B cell (primary cell): ENCODE measurements at regions not wholly inside any gene's neighbourhood (a gene's known extent, or its start where the extent isn't known, plus 50 kb on each side); places are given as distances from the start of the nearest gene placed in this dataset.

Source experiments
- ATAC-seq: fragments of 200-7000 bp; cut with Tn5 transposase; one replicate; pipeline ENCODE4 v1.10.0; 2021; ENCODE audit warnings: low read depth, mild to moderate bottlenecking, moderate number of reproducible peaks, moderate library complexity
- CTCF ChIA-PET: fragments of 350-600 bp; sonication (Branson Sonifier 250); formaldehyde crosslinking; loops from one replicate; lab custom pipeline; 2021; ENCODE audit warnings: antibody characterized with exemption, inconsistent platforms; lab: Charles Lee
- POLR2A ChIA-PET: fragments of 350-600 bp; sonication (Branson Sonifier 250); formaldehyde crosslinking; loops from one replicate; lab custom pipeline; 2021; ENCODE audit warnings: antibody characterized with exemption; lab: Charles Lee
- DNase-seq: peaks from one replicate; pipeline ENCODE4 v3.0.0; 2013
- H2AFZ ChIP-seq: 2 replicates; pipeline ENCODE4 v1.6.1; 2012; ENCODE audit warnings: mild to moderate bottlenecking, low read depth, low read length; ENCODE audit not compliant: insufficient read depth, poor library complexity, severe bottlenecking
- H3K27ac ChIP-seq, 2 donors: 1 replicate in 1 of 2; 2 replicates in 1 of 2; pipeline ENCODE4 v1.5.1; 2012 to 2013; ENCODE audit warnings: low read length in 2 of 2, mild to moderate bottlenecking in 2 of 2, moderate library complexity in 1 of 2
- H3K27me3 ChIP-seq, 4 experiments: fragments of 200-600 bp in 1 of 4; sonication (generic) in 1 of 4; replicated peaks in 1 of 4; 1 replicate in 2 of 4; 2 replicates in 2 of 4; pipeline versions ENCODE4 v1.6.1 to v1.7.0; 2013 to 2016; ENCODE audit warnings: low read length in 3 of 4, mild to moderate bottlenecking in 2 of 4, mixed read lengths in 1 of 4, moderate library complexity in 1 of 4; ENCODE audit not compliant: insufficient read depth in 4 of 4, control insufficient read depth in 3 of 4; ENCODE audit errors: control extremely low read depth in 1 of 4
- H3K36me3 ChIP-seq, 2 experiments: replicated peaks in 1 of 2; 1 replicate in 1 of 2; 2 replicates in 1 of 2; pipeline versions ENCODE4 v1.6.1 to v1.7.1; 2013; ENCODE audit warnings: low read length in 1 of 2; ENCODE audit not compliant: insufficient read depth in 2 of 2, control insufficient read depth in 1 of 2; ENCODE audit errors: control extremely low read depth in 1 of 2, extremely low read depth in 1 of 2
- H3K4me1 ChIP-seq, 2 donors: fragments of 200-600 bp in 1 of 2; sonication (generic) in 1 of 2; 1 replicate in 1 of 2; 2 replicates in 1 of 2; pipeline versions ENCODE4 v1.5.1 to v1.6.1; 2013 to 2017; ENCODE audit warnings: low read length in 2 of 2; ENCODE audit not compliant: control insufficient read depth in 2 of 2, insufficient read depth in 2 of 2
- H3K4me2 ChIP-seq: replicated peaks from 2 replicates; pipeline ENCODE3; 2012; ENCODE audit warnings: mild to moderate bottlenecking, low read depth, low read length; ENCODE audit not compliant: poor library complexity, severe bottlenecking
- H3K4me3 ChIP-seq, 5 experiments: fragments of 200-600 bp in 1 of 5; sonication (generic) in 1 of 5; 1 replicate in 3 of 5; 2 replicates in 2 of 5; pipeline versions ENCODE4 v1.5.1 to v1.7.0; 2011 to 2016; ENCODE audit warnings: low read length in 4 of 5, mild to moderate bottlenecking in 4 of 5, low read depth in 2 of 5, control low read depth in 1 of 5, moderate library complexity in 1 of 5; ENCODE audit not compliant: insufficient read depth in 1 of 5; ENCODE audit errors: control extremely low read depth in 1 of 5, extremely low read depth in 1 of 5
- H3K79me2 ChIP-seq: fragments of 200-600 bp; sonication (generic); one replicate; pipeline ENCODE4 v1.6.0; 2016; ENCODE audit warnings: low read length; ENCODE audit not compliant: control insufficient read depth, insufficient read depth
- H3K9ac ChIP-seq: fragments of 200-600 bp; sonication (generic); 2 replicates; pipeline ENCODE4 v1.6.1; 2017; ENCODE audit warnings: mild to moderate bottlenecking, low read length, moderate library complexity
- H3K9me3 ChIP-seq, 3 donors: one replicate each; pipeline versions ENCODE4 v1.6.1 to v1.7.1; 2013; ENCODE audit warnings: low read length in 2 of 3; ENCODE audit not compliant: control insufficient read depth in 2 of 3, insufficient read depth in 1 of 3; ENCODE audit errors: control extremely low read depth in 1 of 3
- H4K20me1 ChIP-seq: 2 replicates; pipeline ENCODE4 v1.6.0; 2012; ENCODE audit warnings: mild to moderate bottlenecking, low read length; ENCODE audit not compliant: insufficient read depth, control insufficient read depth, poor library complexity, severe bottlenecking
- H3K27ac Mint-ChIP-seq: one replicate; pipeline ENCODE4 v1.8.0; 2021; ENCODE audit warnings: mixed read lengths
- H3K27me3 Mint-ChIP-seq: one replicate; pipeline ENCODE4 v1.8.0; 2021; ENCODE audit warnings: mixed read lengths
- H3K4me1 Mint-ChIP-seq: one replicate; pipeline ENCODE4 v1.8.0; 2021; ENCODE audit warnings: mixed read lengths
- H3K4me3 Mint-ChIP-seq: one replicate; pipeline ENCODE4 v1.8.0; 2021; ENCODE audit warnings: mixed read lengths
- H3K9me3 Mint-ChIP-seq: one replicate; pipeline ENCODE4 v1.8.0; 2022; ENCODE audit warnings: mixed read lengths; ENCODE audit not compliant: insufficient read depth
- EZH2 ChIP-seq: IDR thresholded peaks from 2 replicates; pipeline ENCODE4 v1.6.1; 2012; ENCODE audit warnings: borderline replicate concordance, low read depth, mild to moderate bottlenecking, moderate library complexity, low read length; ENCODE audit not compliant: insufficient read depth, poor library complexity, severe bottlenecking
- WGBS: methylation state at CpG from one replicate; pipeline ENCODE4 v1.1.5; 2013; ENCODE audit warnings: missing lambda C conversion rate; ENCODE audit not compliant: insufficient coverage; 5-methylcytosine and 5-hydroxymethylcytosine counted together
- intact Hi-C: fragments of 100-400 bp; cut with micrococcal nuclease; formaldehyde crosslinking; loops from one replicate; pipeline ENCODE4 v1.10.0; 2022
- TF ChIP-seq, protein P1 (sequence below): fragments of 200-600 bp; IDR thresholded peaks from one replicate; pipeline ENCODE4 v1.8.0; 2022; ENCODE audit warnings: antibody characterized with exemption, mild to moderate bottlenecking

DNA sequence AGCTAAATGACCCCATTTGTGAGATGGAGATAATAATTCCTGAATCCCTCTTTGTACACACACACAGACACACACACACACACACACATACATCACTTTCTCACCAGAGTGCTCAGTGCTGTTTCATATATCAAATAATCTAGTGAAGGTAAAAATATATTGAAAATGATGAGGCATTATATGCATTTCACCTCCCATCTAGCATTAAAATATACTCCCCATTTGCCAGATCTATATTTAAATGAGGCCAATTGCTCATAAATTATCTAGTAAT is 490.7 kb upstream of the FLRT2 start:
- intact Hi-C loops: no loop called here
- Histone ChIP-seq H4K20me1 (no peaks in the 10 kb centered on the region), H3K9me3 (peaks cover 0 to 3% (median 2%) of the 10 kb centered on the region in 3 donors), H3K27me3 (no peaks in the 10 kb centered on the region), H3K9ac (no peak overlapping the region), H2AFZ (no peak overlapping the region), H3K4me1 (no peaks in the 10 kb centered on the region), H3K4me2 (no peak overlapping the region), H3K79me2 (no peaks in the 10 kb centered on the region), H3K4me3 (no peak overlapping the region), H3K27ac (no peak overlapping the region), H3K36me3 (no peaks in the 10 kb centered on the region)
- H3K4me1 Mint-ChIP-seq: no peaks in the 10 kb centered on the region
- H3K9me3 Mint-ChIP-seq: peaks cover 6% of the 10 kb centered on the region
- ATAC-seq (no peak), DNase-seq (no peak)
- H3K27me3 Mint-ChIP-seq: no peaks in the 10 kb centered on the region
- ChIA-PET CTCF (no interaction called here), POLR2A (no interaction called here)
- no peak overlapping the region for H3K27ac Mint-ChIP-seq
- H3K4me3 Mint-ChIP-seq: no peak overlapping the region
- TF ChIP-seq EZH2: no peak
- TF ChIP-seq, protein P1, sequence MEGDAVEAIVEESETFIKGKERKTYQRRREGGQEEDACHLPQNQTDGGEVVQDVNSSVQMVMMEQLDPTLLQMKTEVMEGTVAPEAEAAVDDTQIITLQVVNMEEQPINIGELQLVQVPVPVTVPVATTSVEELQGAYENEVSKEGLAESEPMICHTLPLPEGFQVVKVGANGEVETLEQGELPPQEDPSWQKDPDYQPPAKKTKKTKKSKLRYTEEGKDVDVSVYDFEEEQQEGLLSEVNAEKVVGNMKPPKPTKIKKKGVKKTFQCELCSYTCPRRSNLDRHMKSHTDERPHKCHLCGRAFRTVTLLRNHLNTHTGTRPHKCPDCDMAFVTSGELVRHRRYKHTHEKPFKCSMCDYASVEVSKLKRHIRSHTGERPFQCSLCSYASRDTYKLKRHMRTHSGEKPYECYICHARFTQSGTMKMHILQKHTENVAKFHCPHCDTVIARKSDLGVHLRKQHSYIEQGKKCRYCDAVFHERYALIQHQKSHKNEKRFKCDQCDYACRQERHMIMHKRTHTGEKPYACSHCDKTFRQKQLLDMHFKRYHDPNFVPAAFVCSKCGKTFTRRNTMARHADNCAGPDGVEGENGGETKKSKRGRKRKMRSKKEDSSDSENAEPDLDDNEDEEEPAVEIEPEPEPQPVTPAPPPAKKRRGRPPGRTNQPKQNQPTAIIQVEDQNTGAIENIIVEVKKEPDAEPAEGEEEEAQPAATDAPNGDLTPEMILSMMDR: no peak

DNA sequence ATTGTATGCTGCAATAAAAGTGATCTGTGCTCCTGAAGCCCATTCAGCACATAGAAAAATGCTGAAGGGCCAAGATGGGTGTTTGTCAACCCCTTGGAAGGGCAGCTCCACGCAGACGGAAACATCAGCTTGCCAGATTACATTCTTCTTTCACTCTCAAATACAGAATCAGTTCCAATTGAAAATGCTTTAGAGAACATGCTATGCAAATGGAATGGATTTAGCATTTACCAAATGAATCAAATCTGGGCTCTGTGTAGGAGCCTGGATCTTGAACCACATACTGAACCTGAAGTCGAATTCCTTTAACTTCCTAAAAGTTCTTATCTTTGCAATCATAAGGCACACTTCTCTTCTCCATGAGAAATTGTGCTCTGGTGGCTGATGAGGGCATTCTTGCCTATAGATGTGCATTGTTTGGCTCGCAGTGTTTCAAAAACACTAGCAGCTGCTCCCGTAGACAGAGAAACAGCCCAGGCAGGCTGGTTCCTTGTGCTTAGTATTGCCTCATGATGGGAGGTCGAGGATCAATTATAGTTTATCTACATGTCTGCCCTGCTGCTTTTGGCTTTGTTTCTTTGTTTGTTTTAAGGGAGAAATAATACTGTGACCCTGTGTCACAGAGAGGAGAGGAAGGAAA is 489.8 kb upstream of the FLRT2 start:
- no peaks in the 10 kb centered on the region for H3K4me1 Mint-ChIP-seq
- no peaks in the 10 kb centered on the region for H3K4me1 ChIP-seq
- no peak overlapping the region for H3K27ac ChIP-seq
- no peaks in the 10 kb centered on the region for H3K27me3 Mint-ChIP-seq
- H4K20me1 ChIP-seq: no peaks in the 10 kb centered on the region
- H3K4me3 Mint-ChIP-seq: no peak overlapping the region
- H3K4me3 ChIP-seq: no peak overlapping the region
- H3K27me3 ChIP-seq: no peaks in the 10 kb centered on the region
- POLR2A ChIA-PET: no interaction called here
- intact Hi-C loops: no loop called here
- DNase-seq: no peak
- H3K9me3 Mint-ChIP-seq: peaks cover 6% of the 10 kb centered on the region
- no peak overlapping the region for H3K9ac ChIP-seq
- TF ChIP-seq EZH2: no peak
- TF ChIP-seq, protein P1: no peak
- H3K4me2 ChIP-seq: no peak overlapping the region
- no peak for ATAC-seq
- CTCF ChIA-PET: no interaction called here
- H3K27ac Mint-ChIP-seq: no peak overlapping the region
- H3K9me3 ChIP-seq: peaks cover 0 to 3% (median 2%) of the 10 kb centered on the region in 3 donors
- WGBS: 68% methylated on average over 3 of the region's 6 CpGs
- no peaks in the 10 kb centered on the region for H3K36me3 ChIP-seq
- H2AFZ ChIP-seq: no peak overlapping the region
- H3K79me2 ChIP-seq: no peaks in the 10 kb centered on the region
